Activated T-helper 17 cell treated with anti-CD3 and anti-CD28 coated beads, Interleukin-2, amount 50 U/mL, for 72 hours (primary cell): ENCODE measurements at regions not wholly inside any gene's neighbourhood (a gene's known extent, or its start where the extent isn't known, plus 50 kb on each side); places are given as distances from the start of the nearest gene placed in this dataset.

Experiments
- ATAC-seq: fragments of 150-1000 bp; cut with Tn5 transposase; replicated peaks from 2 replicates; pipeline ENCODE4 v1.10.0; 2021; ENCODE audit warnings: mild to moderate bottlenecking, moderate library complexity
- H3K27ac Mint-ChIP-seq: one replicate; pipeline ENCODE4 v1.8.0; 2022; ENCODE audit warnings: mixed read lengths
- H3K27me3 Mint-ChIP-seq: one replicate; pipeline ENCODE4 v1.8.0; 2022; ENCODE audit warnings: mixed read lengths
- H3K36me3 Mint-ChIP-seq: one replicate; pipeline ENCODE4 v1.8.0; 2022; ENCODE audit warnings: low read depth, mild to moderate bottlenecking, mixed read lengths
- H3K4me1 Mint-ChIP-seq: one replicate; pipeline ENCODE4 v1.8.0; 2022; ENCODE audit warnings: mixed read lengths
- H3K4me3 Mint-ChIP-seq: one replicate; pipeline ENCODE4 v1.8.0; 2022; ENCODE audit warnings: mild to moderate bottlenecking, mixed read lengths
- H3K9me3 Mint-ChIP-seq: one replicate; pipeline ENCODE4 v1.8.0; 2022; ENCODE audit warnings: mixed read lengths

DNA sequence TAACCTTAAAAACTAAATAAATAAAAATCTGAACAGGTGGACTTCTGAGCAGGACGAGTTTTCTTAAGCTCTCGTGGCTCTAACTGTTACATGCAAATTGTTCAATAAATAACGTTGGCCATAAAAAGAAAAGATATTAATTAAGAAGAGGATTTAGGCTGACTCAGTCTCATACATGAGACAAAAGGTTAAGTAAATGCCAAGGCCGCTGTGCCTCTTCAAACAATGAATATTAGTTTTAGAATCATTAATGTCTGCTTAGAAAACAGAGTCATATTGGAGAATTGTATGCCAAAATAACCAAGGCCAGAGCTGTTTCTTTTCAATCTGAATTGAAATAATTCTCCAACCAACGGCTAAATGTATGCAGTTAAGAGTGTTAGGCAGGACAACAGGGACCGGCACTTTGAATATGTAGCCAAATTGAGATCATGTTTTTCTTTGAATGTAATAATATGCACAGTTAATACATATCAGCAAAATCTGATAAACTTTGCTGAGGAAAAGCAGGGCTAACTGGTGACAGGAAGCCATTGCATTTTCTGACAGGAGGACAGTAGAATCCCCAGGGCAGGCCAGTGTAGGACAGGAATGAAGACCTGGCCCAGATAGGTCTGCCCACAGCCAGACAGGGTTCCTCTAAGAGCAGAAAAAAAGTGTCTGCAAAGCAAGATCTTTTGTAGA lies 1041.4 kb upstream of the FANCL start:
- no peaks in the 10 kb centered on the region for H3K36me3 Mint-ChIP-seq
- H3K27me3 Mint-ChIP-seq = no peaks in the 10 kb centered on the region
- no peak overlapping the region for H3K4me3 Mint-ChIP-seq
- H3K9me3 Mint-ChIP-seq = no peaks in the 10 kb centered on the region
- no peaks in the 10 kb centered on the region for H3K4me1 Mint-ChIP-seq
- no peak for ATAC-seq
- no peak overlapping the region for H3K27ac Mint-ChIP-seq

DNA sequence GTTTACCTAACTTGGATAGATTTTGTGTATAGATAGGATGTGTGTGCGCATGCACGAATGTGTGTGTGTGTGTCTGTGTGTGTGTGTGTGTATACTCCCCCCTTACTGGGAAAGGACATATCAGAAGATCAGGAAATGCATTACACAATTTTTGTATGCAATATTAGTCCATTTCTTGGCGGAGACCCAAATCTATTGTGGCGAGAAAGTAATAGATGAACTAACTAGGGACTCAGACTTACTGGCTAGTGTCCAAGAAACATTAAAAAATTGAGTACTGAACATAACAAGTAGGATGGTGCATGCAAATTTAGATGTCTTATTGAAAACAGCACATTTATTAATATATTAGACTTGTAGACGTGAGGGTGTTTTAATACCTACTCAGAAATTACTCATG lies 1036.5 kb upstream of the FANCL start:
- no peak overlapping the region for H3K4me3 Mint-ChIP-seq
- H3K27ac Mint-ChIP-seq = no peak overlapping the region
- no peaks in the 10 kb centered on the region for H3K4me1 Mint-ChIP-seq
- no peaks in the 10 kb centered on the region for H3K27me3 Mint-ChIP-seq
- H3K36me3 Mint-ChIP-seq = no peaks in the 10 kb centered on the region
- no peak for ATAC-seq
- H3K9me3 Mint-ChIP-seq = peaks cover 6% of the 10 kb centered on the region

DNA sequence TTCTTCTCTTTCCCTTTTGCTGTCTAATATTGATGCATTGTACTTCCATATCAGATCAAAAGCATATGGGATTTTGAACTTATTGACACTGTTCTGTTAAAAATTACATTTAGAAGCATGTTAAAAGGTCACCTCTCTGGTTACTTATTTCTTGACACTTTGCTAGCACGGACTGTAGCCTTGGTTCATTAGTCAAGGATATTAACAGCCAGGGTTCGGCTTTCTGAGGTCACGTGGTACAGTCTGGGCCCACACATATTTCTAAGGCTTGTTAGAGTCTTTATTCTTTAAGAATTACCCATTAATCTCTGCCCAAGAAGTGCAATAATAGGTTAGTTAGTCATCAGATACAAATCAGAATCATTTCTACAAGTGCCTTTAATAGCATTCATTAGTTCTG lies 1035.8 kb upstream of the FANCL start:
- H3K27ac Mint-ChIP-seq = no peak overlapping the region

DNA sequence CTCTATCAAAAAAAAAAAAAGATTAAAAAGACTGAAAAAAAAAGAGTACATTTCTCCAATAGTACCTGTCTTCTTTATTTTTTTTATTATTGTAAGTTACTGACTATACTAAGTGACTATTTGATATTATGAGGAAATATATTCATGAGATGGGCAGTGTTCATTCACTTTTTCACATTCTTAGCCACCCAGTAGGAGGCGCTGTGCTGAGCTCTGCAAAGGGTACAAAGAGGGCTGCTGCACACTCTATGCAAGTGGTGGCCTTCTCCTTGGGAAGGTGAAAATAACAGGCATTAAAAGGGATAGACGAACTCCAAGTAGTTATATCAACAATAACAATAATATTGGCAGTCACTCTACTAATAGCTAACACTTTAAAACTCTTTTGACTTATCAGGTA lies 1034.9 kb upstream of the FANCL start:
- H3K27me3 Mint-ChIP-seq = no peaks in the 10 kb centered on the region
- no peaks in the 10 kb centered on the region for H3K4me1 Mint-ChIP-seq
- no peaks in the 10 kb centered on the region for H3K36me3 Mint-ChIP-seq
- H3K27ac Mint-ChIP-seq = no peak overlapping the region
- no peak for ATAC-seq
- peaks cover 6% of the 10 kb centered on the region for H3K9me3 Mint-ChIP-seq
- H3K4me3 Mint-ChIP-seq = no peak overlapping the region

More for the DNA sequence above, 1035.8 kb upstream of the FANCL start:
- H3K27me3 Mint-ChIP-seq = no peaks in the 10 kb centered on the region
- no peak for ATAC-seq
- no peaks in the 10 kb centered on the region for H3K36me3 Mint-ChIP-seq
- H3K4me1 Mint-ChIP-seq = no peaks in the 10 kb centered on the region
- no peak overlapping the region for H3K4me3 Mint-ChIP-seq
- peaks cover 6% of the 10 kb centered on the region for H3K9me3 Mint-ChIP-seq

GRCh38 chr2:59266453-59266852 lies 1025.3 kb upstream of the FANCL start:
- no peak overlapping the region for H3K4me3 Mint-ChIP-seq
- H3K9me3 Mint-ChIP-seq = no peaks in the 10 kb centered on the region
- ATAC-seq = no peak
- no peak overlapping the region for H3K27ac Mint-ChIP-seq
- H3K4me1 Mint-ChIP-seq = no peaks in the 10 kb centered on the region
- H3K27me3 Mint-ChIP-seq = no peaks in the 10 kb centered on the region
- H3K36me3 Mint-ChIP-seq = no peaks in the 10 kb centered on the region

DNA sequence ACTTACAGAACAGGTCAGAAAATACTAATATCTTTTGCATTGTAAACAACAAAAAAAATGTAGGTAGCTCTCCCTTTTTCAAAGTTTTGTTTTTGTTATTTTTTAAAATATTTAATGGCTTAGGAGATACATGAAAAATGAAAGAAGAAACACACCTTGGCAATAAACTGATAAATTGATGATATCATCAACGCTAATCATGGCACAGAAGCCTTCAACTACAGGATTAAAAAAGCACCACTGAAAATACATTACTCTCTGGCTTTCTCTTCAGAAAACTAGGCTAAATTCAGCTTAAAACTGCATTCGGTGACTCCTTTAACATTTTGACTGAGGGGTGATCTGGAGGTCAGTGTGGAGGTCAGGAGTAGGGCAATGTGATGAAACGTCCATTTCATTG lies 1018.8 kb upstream of the FANCL start:
- Mint-ChIP-seq H3K4me1 (no peaks in the 10 kb centered on the region), H3K27ac (no peak overlapping the region), H3K27me3 (no peaks in the 10 kb centered on the region), H3K36me3 (no peaks in the 10 kb centered on the region), H3K9me3 (no peaks in the 10 kb centered on the region), H3K4me3 (no peak overlapping the region)
- no peak for ATAC-seq

GRCh38 chr2:59256290-59256689 lies 1015.2 kb upstream of the FANCL start:
- Mint-ChIP-seq H3K4me3 (no peak overlapping the region), H3K27me3 (no peaks in the 10 kb centered on the region), H3K27ac (no peak overlapping the region), H3K4me1 (no peaks in the 10 kb centered on the region), H3K9me3 (peaks cover 4% of the 10 kb centered on the region), H3K36me3 (no peaks in the 10 kb centered on the region)
- ATAC-seq = no peak

- Mint-ChIP-seq H3K27ac (no peak overlapping the region), H3K4me3 (no peak overlapping the region), H3K36me3 (no peaks in the 10 kb centered on the region), H3K9me3 (peaks cover 4% of the 10 kb centered on the region), H3K27me3 (no peaks in the 10 kb centered on the region), H3K4me1 (no peaks in the 10 kb centered on the region)
- ATAC-seq = no peak
Observed at GRCh38 chr2:59254279-59254678, 1013.2 kb upstream of the FANCL start.

- H3K4me1 Mint-ChIP-seq = no peaks in the 10 kb centered on the region
- ATAC-seq = no peak
- peaks cover 4% of the 10 kb centered on the region for H3K27me3 Mint-ChIP-seq
- H3K9me3 Mint-ChIP-seq = peaks cover 13% of the 10 kb centered on the region
- no peak overlapping the region for H3K27ac Mint-ChIP-seq
- H3K36me3 Mint-ChIP-seq = no peaks in the 10 kb centered on the region
- H3K4me3 Mint-ChIP-seq = no peak overlapping the region
Observed at GRCh38 chr2:59250307-59250677, 1009.2 kb upstream of the FANCL start.

GRCh38 chr2:59249441-59250306 lies 1008.5 kb upstream of the FANCL start:
- H3K36me3 Mint-ChIP-seq = no peaks in the 10 kb centered on the region
- no peak for ATAC-seq
- H3K27me3 Mint-ChIP-seq = peaks cover 4% of the 10 kb centered on the region
- no peak overlapping the region for H3K4me3 Mint-ChIP-seq
- no peak overlapping the region for H3K27ac Mint-ChIP-seq
- peaks cover 13% of the 10 kb centered on the region for H3K9me3 Mint-ChIP-seq
- no peaks in the 10 kb centered on the region for H3K4me1 Mint-ChIP-seq

- no peaks in the 10 kb centered on the region for H3K4me1 Mint-ChIP-seq
- no peaks in the 10 kb centered on the region for H3K36me3 Mint-ChIP-seq
- no peak overlapping the region for H3K27ac Mint-ChIP-seq
- H3K27me3 Mint-ChIP-seq = no peaks in the 10 kb centered on the region
- H3K9me3 Mint-ChIP-seq = peaks cover 5% of the 10 kb centered on the region
- H3K4me3 Mint-ChIP-seq = no peak overlapping the region
- ATAC-seq = no peak
Observed at GRCh38 chr2:59239146-59239545, 998.0 kb upstream of the FANCL start.

DNA sequence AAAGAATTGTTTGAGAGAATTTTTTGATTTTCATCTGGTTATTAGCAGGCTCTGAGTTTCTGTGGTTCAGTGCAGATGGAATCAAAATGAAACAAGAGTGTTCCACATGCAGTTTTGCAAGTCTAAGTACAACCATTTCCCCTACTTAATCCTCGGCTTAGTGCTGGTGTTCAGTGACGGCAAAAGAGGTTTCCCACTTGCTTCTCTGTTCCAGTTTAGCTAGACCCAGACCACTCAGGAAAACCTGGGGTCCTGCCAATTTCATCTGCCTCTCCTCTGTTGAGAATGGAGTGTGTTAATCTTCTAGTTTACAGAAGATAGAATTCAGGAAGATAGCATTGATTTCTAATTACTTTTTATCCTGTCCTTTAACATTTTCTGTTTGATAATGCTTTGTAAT lies 996.2 kb upstream of the FANCL start:
- H3K4me1 Mint-ChIP-seq = no peaks in the 10 kb centered on the region
- no peaks in the 10 kb centered on the region for H3K27me3 Mint-ChIP-seq
- H3K4me3 Mint-ChIP-seq = no peak overlapping the region
- peaks cover 5% of the 10 kb centered on the region for H3K9me3 Mint-ChIP-seq
- no peak for ATAC-seq
- H3K27ac Mint-ChIP-seq = no peak overlapping the region
- no peaks in the 10 kb centered on the region for H3K36me3 Mint-ChIP-seq

GRCh38 chr2:59236723-59237122 lies 995.6 kb upstream of the FANCL start:
- no peak for ATAC-seq
- H3K36me3 Mint-ChIP-seq = no peaks in the 10 kb centered on the region

GRCh38 chr2:59233920-59234319 lies 992.8 kb upstream of the FANCL start:
- H3K9me3 Mint-ChIP-seq = no peaks in the 10 kb centered on the region
- no peaks in the 10 kb centered on the region for H3K36me3 Mint-ChIP-seq
- ATAC-seq = no peak
- no peak overlapping the region for H3K4me3 Mint-ChIP-seq
- no peak overlapping the region for H3K27ac Mint-ChIP-seq
- no peaks in the 10 kb centered on the region for H3K4me1 Mint-ChIP-seq
- no peaks in the 10 kb centered on the region for H3K27me3 Mint-ChIP-seq

More at GRCh38 chr2:59236723-59237122, 995.6 kb upstream of the FANCL start:
- Mint-ChIP-seq H3K4me3 (no peak overlapping the region), H3K4me1 (no peaks in the 10 kb centered on the region), H3K27me3 (no peaks in the 10 kb centered on the region), H3K27ac (no peak overlapping the region), H3K9me3 (peaks cover 5% of the 10 kb centered on the region)

DNA sequence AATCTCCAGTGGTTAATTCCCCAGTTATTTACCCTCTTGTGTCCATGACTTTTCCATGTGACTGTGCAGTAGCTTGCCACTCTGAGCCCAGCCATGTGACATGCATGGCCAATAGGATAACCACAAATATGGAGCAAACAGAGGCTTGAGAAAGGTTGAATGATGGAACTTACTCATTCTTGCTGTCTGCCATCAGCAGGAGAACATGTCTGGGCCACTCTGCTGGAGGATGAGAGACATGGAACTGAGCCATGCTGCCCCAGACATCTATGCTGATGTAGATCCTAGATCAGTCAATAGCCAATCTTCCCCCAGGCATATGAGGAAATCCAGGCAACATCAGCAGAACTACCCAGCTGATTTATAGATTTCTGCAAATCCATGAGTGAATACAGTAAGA lies 992.3 kb upstream of the FANCL start:
- Mint-ChIP-seq H3K27me3 (no peaks in the 10 kb centered on the region), H3K27ac (no peak overlapping the region), H3K4me3 (no peak overlapping the region), H3K9me3 (no peaks in the 10 kb centered on the region), H3K4me1 (no peaks in the 10 kb centered on the region), H3K36me3 (no peaks in the 10 kb centered on the region)
- no peak for ATAC-seq
